Body of pancreas (tissue), 4 donors: ENCODE measurements at regions not wholly inside any gene's neighbourhood (a gene's known extent, or its start where the extent isn't known, plus 50 kb on each side); places are given as distances from the start of the nearest gene placed in this dataset.
A peak's percentile ranks its signal among the peaks of the same experiment; 100 is the strongest.

Experiments used
- ATAC-seq: fragments of 150-250 bp; one replicate; pipeline ENCODE4 v1.9.1; 2016
- DNase-seq, 4 donors: peaks; one replicate each; pipeline ENCODE4 v3.0.0-alpha.2; 2019
- H3K27ac ChIP-seq, 4 donors: fragments of 200-600 bp; sonication (generic); 1 replicate in 3 of 4; 2 replicates in 1 of 4; pipeline versions ENCODE4 v1.5.1 to v1.6.1; 2016 to 2019; ENCODE audit warnings: mild to moderate bottlenecking in 1 of 4, mixed read lengths in 1 of 4, moderate library complexity in 1 of 4
- H3K27me3 ChIP-seq, 2 donors: fragments of 200-600 bp; sonication (generic); one replicate each; pipeline ENCODE4 v1.6.0; 2016; ENCODE audit warnings: mild to moderate bottlenecking in 1 of 2
- H3K36me3 ChIP-seq, 2 donors: fragments of 200-600 bp; sonication (generic); replicated peaks in 1 of 2; 2 replicates each; pipeline ENCODE4 v1.5.1; 2016; ENCODE audit warnings: low read depth in 2 of 2; ENCODE audit not compliant: insufficient read depth in 1 of 2
- H3K4me1 ChIP-seq: fragments of 200-600 bp; sonication (generic); one replicate; pipeline ENCODE4 v1.6.0; 2016
- H3K4me3 ChIP-seq, 2 donors: fragments of 200-600 bp; sonication (generic); 1 replicate in 1 of 2; 2 replicates in 1 of 2; pipeline ENCODE4 v1.5.1; 2016 to 2019
- H3K9me3 ChIP-seq, 3 donors: fragments of 200-600 bp; sonication (generic); 1 replicate in 2 of 3; 2 replicates in 1 of 3; pipeline ENCODE4 v1.5.1; 2016
- CTCF ChIP-seq, 7 experiments: fragments of 450-650 bp in 4 of 7; fragments of 200-600 bp in 3 of 7; sonication (generic) in 3 of 7; IDR thresholded peaks; one replicate each; pipeline ENCODE4 v1.5.1; 2016 to 2019; ENCODE audit warnings: antibody characterized with exemption in 7 of 7
- POLR2A ChIP-seq, 3 donors: fragments of 450-650 bp; IDR thresholded peaks; one replicate each; pipeline ENCODE4 v1.6.1; 2016; ENCODE audit warnings: antibody characterized with exemption in 3 of 3, mild to moderate bottlenecking in 2 of 3
- WGBS, 2 donors: methylation state at CpG; one replicate each; pipeline ENCODE4 v1.1.5; 2017; 5-methylcytosine and 5-hydroxymethylcytosine counted together
- intact Hi-C: fragments of 100-400 bp; cut with DNase I; formaldehyde crosslinking; loops from one replicate; pipeline ENCODE4 v1.15.1; 2023

- Histone ChIP-seq H3K27me3 (no peaks in the 10 kb centered on the region), H3K36me3 (no peaks in the 10 kb centered on the region), H3K27ac (no peak overlapping the region), H3K4me1 (no peaks in the 10 kb centered on the region), H3K4me3 (no peak overlapping the region), H3K9me3 (no peaks in the 10 kb centered on the region)
- peak; percentile 53 for ATAC-seq
- 34 to 45% methylated on average over 3 of the region's 3 CpGs for WGBS, 2 donors
- DNase-seq, result no peak
- TF ChIP-seq CTCF (IDR thresholded peaks at IDR 0.05) (no peak), POLR2A (IDR thresholded peaks at IDR 0.05) (no peak)
- intact Hi-C loops, result no loop called here
These were observed 398.2 kb downstream of the EFNA5 start for GRCh38 chr5:107272509-107272908.

- no peaks in the 10 kb centered on the region for H3K36me3 ChIP-seq
- TF ChIP-seq POLR2A (IDR thresholded peaks at IDR 0.05) (no peak), CTCF (IDR thresholded peaks at IDR 0.05) (no peak)
- intact Hi-C loops, result no loop called here
- no peaks in the 10 kb centered on the region for H3K4me1 ChIP-seq
- H3K4me3 ChIP-seq, result no peak overlapping the region
- WGBS, 2 donors, result 71 to 86% methylated on average over 1 of the region's 1 CpG
- H3K27me3 ChIP-seq, result no peaks in the 10 kb centered on the region
- no peaks in the 10 kb centered on the region for H3K9me3 ChIP-seq
- no peak for DNase-seq
- no peak overlapping the region for H3K27ac ChIP-seq
- ATAC-seq, result no peak
These were observed 398.9 kb downstream of the EFNA5 start for GRCh38 chr5:107271682-107272350.

- Histone ChIP-seq H3K4me3 (no peak overlapping the region), H3K27ac (no peak overlapping the region), H3K27me3 (no peaks in the 10 kb centered on the region), H3K4me1 (no peaks in the 10 kb centered on the region), H3K9me3 (no peaks in the 10 kb centered on the region), H3K36me3 (no peaks in the 10 kb centered on the region)
- TF ChIP-seq POLR2A (IDR thresholded peaks at IDR 0.05) (no peak), CTCF (IDR thresholded peaks at IDR 0.05) (no peak)
- WGBS, 2 donors, result 90 to 93% methylated on average over 1 of the region's 1 CpG
- intact Hi-C loops, result no loop called here
- ATAC-seq (no peak), DNase-seq (no peak)
These were observed 400.2 kb downstream of the EFNA5 start for GRCh38 chr5:107270561-107270960.

- Histone ChIP-seq H3K4me3 (no peak overlapping the region), H3K27me3 (no peaks in the 10 kb centered on the region), H3K4me1 (no peaks in the 10 kb centered on the region), H3K36me3 (no peaks in the 10 kb centered on the region), H3K27ac (no peak overlapping the region), H3K9me3 (no peaks in the 10 kb centered on the region)
- ATAC-seq (no peak), DNase-seq (no peak)
- no peak for TF ChIP-seq CTCF (IDR thresholded peaks at IDR 0.05)
- no peak for TF ChIP-seq POLR2A (IDR thresholded peaks at IDR 0.05)
- 73 to 79% methylated on average over 2 of the region's 2 CpGs for WGBS, 2 donors
- intact Hi-C loops, result no loop called here
These were observed 401.1 kb downstream of the EFNA5 start for GRCh38 chr5:107269678-107270077.

GRCh38 chr5:107269256-107269655 is 401.5 kb downstream of the EFNA5 start:
- Histone ChIP-seq H3K4me1 (no peaks in the 10 kb centered on the region), H3K4me3 (no peak overlapping the region), H3K27me3 (no peaks in the 10 kb centered on the region), H3K27ac (no peak overlapping the region), H3K36me3 (no peaks in the 10 kb centered on the region), H3K9me3 (no peaks in the 10 kb centered on the region)
- TF ChIP-seq CTCF (IDR thresholded peaks at IDR 0.05) (no peak), POLR2A (IDR thresholded peaks at IDR 0.05) (no peak)
- no peak for ATAC-seq
- WGBS, 2 donors, result 77 to 88% methylated on average over 2 of the region's 2 CpGs
- intact Hi-C loops, result no loop called here
- no peak for DNase-seq
